GM21390 (cell line): ENCODE measurements at regions not wholly inside any gene's neighbourhood (a gene's known extent, or its start where the extent isn't known, plus 50 kb on each side); places are given as distances from the start of the nearest gene placed in this dataset.

ENCODE experiments used
- ATAC-seq: cut with Tn5 transposase; IDR thresholded peaks from one replicate; pipeline ENCODE4 v1.9.1; 2021; ENCODE audit not compliant: unreplicated experiment

DNA sequence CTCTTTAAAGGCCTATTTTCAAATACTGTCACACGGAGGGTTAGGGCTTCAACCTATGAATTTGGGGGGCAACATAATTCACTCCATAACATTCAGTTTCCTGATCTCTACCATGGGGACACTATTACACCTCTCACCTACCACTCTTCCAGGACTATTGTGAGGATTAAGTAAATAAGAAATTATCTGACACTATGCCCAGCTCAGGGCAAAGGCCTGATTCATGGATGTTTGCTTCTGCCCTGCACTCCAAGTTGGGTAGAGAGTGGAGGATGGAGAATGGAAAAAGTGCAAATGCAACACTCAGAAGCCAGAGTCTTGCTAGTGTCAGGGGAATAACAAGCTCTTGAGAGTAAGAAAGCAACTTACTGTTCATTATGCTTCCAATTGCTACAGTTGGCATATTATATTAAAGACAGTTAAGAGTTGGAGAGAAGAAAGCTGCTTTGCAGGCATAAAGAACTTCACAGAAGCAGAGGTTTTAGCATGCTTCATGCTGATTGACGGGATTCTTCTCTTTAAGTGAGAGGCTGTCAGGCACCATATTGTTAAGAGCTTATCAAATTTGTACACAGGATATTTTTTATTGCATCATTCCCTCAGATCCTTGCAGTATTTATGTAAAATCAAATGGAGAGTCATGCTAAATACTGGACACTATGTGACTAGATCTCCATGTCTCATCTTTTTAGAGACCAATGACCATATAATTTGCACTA lies 375.3 kb downstream of the VPS13C start:
- no peak for ATAC-seq

DNA sequence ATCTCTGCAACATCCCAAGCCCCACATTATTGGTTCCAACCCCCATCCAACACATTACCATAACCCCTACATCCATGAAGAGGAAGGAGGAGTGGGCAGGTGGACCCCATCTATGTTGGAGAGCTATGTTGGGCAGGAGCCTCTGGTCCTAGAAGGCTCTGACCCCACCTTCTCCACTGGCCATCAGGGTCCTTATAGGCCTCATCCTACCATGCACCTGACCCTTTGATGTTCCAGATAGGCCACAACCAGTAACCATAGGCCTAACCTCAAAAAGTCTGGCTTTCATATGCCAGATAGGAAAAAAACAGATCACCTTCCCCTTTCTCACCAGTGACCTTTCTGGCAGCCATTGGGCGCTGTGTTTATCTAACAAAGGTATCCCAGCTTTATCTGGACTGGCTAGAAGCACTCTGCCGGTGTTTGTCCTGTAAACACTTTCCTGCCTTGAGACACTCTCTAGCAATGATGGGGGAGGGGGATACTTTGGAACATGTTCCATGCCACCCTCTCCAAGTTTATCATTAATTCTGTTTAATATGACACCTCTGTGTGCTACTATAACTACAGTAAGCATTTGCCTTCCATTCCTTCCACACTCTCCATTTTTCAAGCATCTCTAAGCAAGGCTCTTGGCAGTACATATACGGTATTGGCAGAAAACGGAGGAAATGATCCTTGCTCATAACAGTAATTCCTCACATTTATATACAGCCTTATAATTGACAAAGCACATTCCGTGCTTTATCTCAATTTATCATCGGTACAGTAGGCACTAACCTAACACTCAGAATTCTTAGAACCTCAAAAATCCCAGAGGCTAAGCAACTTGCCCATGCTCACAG lies 377.1 kb downstream of the VPS13C start:
- no peak for ATAC-seq

DNA sequence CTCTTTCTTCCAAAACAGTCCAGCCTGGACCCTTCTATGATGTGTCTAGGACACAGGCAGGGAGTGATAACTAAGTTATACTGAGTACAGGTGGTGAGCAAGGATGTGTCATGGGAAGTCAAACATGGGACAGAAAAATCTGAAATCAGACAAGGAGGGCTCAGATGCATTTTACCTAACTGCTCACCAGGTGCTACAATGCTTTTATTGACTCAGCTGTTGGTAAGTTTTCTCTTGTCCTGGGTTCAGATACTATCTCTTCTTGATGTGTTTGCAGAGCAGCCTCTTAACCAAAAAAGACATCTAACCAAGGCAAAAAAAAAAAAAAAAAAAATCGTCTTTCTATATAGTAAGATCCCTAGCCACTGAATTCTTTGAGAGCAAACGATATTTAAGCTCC lies 378.6 kb downstream of the VPS13C start:
- ATAC-seq = no peak

DNA sequence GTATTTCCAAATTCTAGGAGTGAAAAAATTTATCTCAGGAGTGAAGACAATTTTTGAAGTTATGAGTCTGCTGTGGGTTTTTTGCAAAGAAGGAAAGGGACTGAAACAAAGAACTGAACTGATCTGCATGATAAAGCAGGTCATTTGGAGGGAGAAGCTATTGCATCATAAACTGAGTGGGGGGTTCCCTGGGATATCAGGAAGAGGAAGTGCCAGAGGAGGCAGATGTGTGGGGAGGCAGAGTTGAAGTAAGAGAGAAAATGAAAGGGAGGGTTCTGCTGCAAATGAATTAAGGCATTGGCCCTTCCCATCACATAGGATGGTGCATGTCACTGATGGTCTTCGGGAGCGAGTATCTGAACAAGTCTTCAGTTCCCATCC lies 379.2 kb downstream of the VPS13C start:
- ATAC-seq = no peak

DNA sequence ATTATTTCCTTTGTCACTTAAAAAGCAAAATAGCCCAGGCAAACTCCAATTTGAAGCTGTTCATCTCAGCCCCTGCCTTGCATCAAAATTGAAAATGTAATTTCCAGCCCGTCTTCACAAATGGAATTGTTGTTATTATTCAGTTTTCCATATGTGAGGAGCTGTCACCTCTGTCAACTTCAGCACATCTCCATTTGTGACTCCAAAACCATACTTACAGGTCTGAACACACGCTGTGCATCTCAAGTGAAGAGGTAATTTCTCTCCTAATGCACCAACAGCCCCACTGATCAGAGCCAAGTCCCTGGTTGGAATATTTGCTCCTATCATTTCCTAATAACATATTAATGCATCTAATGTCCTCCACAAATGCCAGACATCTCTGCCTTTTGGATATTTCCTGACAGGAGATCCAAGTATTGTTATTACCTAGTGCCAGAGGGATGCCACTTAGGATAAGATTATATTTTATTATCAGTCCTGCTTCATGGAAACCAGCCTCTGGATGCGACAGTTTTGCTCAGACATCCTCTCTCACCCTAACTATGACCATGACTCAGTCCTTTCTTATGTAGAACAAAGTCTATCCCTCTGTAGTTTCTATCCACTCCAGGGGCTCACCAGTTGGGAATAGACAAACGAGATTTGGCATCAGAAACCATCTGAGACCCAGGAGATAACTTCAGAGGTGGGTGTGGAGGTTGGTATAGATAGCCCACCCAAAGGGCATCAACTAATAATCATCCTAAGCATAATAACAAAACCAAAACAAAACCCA lies 379.8 kb downstream of the VPS13C start:
- no peak for ATAC-seq

DNA sequence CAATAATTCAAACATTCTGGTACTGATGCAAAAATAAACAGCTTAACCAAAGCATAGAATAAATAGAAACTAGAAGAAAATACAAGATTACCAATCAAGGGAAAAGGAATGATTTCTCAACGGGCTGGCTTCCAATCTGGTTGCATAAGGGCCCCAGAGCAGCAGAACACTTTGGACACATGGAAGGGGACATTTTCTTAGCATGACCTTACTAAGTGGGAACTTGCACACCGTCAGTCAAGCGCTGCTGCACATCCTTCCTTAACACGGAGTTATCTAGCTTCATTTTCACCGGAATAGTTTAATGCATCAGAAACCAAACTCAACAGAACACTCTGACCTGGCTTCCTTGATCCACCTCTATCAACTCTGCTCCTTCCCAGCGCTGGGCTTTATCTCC lies 388.5 kb downstream of the VPS13C start:
- no peak for ATAC-seq

DNA sequence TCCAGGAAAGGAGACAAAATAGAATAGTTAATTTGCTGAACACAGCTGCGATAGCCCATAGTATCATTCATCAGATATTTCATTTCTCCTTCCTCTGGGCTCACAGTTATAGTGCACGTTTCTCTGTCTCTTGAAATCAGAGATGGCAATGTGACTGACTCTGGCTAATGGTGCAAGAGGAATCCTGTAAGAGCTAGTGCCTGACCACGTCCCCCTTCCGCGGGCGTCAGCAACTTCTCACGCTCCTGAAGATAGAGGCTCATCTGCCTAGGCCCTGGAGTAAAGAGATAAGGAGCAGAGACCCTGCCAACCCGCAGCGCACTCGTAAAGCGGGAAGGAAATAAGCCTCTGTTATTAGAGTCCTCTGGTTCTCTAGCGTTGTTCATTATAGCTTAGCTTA lies 391.8 kb downstream of the VPS13C start:
- ATAC-seq = no peak

DNA sequence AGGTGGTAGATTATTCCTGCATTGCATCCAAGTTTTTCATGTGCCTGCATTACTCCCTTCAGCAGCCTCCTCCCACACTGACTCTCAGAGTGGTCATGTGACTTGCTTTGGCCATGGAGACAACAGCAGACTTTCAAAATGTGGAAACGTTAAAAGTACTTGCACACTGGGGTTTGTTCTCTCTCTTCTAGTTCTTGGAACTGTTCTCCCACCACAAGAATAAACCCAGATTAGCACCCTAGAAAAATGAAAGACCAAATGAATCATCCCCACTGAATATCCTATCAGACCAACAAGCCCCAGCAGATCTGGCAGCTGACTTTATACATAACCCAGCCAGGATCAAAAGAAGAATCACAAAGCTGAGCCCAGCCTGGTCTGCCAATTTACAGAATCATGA lies 398.5 kb downstream of the VPS13C start:
- ATAC-seq = no peak

DNA sequence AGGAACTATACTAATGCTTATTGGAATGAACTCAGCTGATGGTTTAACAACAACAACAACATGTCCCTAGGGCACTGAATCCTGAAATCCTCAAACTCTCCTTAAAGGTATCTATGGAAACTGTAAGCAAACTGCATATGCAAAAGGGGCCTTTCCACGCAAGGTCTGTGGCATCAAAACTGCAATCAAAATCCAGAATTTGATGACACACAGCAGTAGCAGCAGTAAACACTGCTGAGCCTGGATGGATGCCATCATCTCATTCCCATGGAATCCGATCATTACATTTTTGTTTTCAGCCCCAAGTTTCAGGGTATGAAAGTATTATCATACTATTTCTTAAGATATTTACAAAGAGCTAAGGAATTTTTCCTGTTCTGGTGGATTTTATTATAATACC lies 399.7 kb downstream of the VPS13C start:
- ATAC-seq = no peak

DNA sequence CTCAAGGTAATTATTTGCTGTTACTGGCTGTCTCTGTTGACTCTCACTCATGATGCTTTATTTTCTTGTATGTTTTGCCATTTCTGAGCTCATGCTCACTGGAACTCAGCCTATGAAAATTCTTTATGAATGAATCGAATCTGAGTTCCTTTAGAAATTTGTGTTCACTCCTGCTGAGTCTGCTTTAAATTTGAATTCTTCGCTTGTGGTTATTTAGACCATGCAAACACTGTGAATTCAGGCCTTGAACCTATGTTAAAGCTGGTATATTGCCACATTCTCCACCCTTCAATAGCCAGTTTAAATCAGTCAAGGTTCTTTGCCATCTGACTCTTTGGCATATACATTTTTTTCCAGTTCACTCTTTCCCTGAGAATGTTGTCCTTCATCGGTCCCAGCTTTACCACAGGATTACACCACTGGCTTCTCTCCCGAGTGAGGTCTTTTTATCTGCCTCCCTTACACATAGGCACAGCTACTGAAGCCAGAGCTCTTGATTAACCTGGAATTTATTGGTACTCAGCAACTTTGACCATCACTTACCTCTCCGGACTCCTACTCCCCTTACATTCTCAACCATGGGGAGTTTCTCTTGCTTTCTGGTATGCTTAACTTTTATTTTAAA lies 400.6 kb downstream of the VPS13C start:
- ATAC-seq = no peak

DNA sequence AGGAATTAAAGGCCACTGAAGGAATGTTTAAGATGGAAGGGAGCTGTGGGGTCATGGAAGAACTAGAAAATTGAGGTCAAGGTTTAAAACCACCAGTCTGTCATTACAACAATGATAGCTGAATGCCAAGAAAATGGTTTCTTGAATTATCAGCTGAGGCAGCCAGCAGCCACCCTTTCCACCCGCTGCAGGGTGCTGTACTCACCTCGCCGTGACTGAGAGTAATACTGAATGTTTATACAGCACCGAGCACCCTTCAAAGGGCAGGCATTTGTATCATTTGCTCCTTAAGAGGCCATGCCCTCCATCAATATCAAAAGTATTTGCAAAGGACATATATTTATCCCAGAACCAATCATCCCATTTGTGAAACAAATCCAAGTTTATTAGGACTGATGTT lies 402.8 kb downstream of the VPS13C start:
- ATAC-seq = no peak

DNA sequence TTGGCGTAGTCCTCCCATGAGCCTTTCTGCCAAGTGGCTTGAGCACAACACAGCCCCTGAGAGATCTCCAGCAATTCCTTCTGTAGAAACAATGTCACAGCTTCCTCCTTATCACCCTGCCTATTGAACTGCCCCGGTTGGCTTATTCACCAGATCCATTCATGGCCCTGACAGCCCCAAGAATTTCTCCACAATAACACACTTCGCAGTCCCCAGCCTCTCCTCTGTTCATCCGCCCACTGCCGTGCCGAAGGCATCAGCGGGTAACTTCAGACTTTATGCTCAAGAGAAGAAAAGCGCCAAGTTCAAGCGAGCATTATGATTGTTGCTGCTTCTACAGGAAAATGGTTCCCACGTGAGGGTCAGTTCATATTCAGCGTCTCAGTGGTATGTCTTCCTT lies 403.9 kb downstream of the VPS13C start:
- ATAC-seq = no peak

DNA sequence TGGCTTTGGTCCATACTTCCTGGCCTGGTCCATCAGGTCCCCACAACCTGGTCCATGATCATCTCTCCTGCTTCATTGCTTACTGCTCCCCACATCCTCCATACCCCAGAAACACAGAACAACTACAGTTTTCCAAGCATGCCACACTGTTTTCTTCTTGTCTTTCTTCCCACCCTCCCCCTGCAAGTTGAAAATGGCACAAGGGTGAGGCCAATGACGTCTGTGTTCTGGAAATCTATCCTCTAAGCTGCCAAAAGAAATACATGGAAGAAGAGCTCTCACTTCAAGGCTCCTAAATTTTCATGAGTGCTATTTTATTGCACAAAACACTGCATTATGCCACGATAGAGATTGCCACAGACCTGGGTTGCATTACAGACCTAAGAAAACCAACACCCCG lies 404.4 kb downstream of the VPS13C start:
- ATAC-seq = no peak

DNA sequence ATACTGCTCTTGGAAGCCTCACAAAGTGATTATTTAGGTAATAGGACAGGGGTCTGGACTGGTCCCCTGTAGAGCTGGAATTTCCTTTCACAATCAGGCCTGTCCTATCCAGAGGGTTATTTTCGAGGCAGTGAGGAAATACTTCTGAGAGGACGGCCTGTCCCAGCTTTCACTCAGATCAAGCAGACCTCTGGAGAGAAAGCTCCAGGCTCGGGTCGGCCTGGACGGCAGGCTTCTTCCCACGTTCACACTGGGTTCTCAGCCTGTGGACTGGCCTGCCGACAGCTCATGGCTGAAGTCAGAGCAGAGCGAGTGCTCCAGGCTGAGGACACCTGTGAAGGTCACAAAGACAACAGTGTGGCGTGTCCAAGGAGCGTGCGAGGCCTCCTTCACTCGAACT lies 405.3 kb downstream of the VPS13C start:
- no peak for ATAC-seq

DNA sequence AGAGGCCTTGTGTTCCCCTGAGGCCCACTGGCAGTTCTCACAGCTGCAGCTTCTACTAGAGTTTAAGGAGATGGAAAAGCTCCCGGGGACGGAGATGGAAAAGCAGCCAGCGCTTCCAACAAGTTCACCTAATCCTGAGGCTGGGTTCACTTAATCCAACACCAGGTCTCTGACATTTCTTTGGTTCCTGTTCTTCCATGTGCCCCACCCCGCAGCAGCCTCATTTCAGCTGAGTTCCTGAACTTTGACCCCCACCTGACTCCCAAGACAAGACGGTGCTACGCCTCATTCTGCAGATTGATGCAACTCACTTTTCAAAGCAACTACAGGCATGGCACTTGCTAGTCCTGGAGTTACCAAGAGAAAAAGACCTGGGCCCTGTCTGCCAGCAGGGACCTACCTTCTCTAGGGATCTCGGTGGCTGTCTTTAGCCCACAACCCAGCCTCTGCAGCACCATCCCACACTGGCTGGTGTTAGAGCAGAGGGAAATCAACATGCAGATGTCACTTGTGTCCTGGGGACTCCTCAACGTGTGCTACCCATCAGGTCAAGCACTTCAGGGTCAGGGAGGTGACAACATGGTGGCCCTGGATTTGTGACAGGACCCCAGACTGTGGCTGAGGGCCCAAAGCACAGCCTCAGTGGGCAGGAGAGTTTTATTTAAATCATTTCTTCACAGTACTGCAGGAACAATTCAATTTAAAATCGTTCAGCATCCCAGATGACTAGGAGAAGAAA lies 406.1 kb downstream of the VPS13C start:
- ATAC-seq = no peak

DNA sequence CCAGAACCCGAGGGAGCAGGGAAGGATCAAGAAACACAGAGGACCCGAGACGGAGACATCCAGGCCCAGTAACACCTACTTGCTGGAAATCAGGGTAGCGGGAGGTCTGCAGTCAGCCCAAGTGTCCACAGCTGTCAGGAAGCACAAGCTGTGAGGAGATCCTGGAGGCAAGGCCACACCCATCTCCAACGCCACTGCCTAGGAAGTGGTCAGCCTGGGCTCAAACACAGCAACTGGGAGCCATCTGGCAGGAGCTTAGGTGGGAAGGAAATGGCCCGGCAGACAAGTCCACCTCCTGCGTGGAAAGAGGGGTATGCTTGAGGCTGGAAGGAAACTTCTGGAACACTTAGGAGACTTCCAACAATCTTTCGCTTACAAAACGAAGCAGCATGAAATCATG lies 407.1 kb downstream of the VPS13C start:
- ATAC-seq = no peak

DNA sequence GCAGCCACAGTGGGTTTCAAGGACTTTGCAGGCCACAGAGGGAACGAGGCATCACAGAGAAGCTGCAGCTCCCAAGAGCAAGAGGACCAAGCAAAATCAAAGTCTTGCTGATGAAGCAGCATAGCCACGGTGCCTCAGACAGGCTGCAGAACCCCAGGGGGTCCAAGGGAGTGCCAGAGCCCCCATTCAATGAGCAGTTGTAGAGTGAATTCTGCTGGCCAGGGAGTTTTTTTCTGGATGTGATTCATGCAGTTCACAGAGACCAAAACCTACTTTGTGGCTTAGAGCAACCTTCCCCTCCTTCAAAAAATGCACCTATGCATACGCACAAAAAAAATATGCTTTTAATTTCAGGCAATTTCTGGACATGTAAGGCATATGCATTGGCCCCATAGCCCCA lies 409.0 kb downstream of the VPS13C start:
- ATAC-seq = no peak

DNA sequence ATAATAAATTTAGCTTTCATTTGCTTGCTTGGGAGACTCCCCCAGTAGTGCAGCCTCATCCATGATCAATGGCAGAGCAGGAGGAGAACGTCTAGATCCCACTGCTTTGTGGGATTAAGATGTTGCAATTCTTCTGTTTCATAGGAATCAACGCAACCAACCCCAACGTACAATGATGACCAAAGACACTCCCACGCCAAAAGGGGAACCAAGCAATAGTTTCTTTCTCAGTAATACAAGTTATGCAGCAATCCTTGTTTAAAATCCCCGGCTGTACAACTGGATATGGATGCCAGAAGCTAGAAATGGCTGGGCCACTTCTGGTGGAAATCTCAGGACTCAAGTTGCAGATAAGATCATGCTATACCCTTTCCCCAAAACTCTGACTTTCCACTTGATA lies 411.2 kb downstream of the VPS13C start:
- ATAC-seq = no peak

DNA sequence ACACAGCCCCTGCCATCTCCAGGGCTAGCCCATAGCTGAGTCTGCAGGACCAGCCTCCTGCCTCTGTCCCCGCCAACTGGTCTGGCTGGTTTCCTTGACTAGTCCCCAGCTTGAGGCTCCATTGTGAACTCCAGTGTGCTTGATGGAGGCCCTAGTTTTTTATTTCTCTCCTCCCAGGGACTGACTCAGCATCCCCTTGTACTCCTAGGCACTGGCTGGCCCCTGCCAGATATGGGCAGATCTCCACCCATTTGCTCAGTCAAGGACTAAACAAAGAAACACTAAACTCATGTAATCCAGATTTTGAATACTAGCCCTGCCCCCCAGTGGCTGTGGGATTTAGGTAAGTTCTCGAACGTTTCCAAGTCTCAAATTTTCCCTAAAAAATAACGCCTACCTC lies 415.4 kb upstream of the RORA start:
- no peak for ATAC-seq

DNA sequence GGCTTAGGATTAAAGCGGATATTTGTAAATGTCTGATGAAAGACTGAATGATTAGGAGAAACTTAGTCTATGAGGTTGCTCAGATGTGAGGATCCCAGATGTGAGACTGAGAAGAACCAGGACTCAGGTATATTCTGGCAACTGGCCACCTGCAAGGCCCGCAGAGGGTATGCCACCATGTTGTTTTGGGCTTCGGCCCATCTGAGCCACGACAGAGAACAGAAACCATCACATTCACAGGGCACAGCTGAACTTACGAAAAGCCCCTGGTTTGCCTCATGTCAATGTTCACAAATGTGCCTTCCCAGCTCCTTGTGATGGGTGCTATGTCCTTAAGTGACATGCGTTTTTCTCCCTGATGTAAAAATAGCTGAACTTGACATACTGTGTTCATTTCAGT lies 412.5 kb upstream of the RORA start:
- ATAC-seq = no peak

DNA sequence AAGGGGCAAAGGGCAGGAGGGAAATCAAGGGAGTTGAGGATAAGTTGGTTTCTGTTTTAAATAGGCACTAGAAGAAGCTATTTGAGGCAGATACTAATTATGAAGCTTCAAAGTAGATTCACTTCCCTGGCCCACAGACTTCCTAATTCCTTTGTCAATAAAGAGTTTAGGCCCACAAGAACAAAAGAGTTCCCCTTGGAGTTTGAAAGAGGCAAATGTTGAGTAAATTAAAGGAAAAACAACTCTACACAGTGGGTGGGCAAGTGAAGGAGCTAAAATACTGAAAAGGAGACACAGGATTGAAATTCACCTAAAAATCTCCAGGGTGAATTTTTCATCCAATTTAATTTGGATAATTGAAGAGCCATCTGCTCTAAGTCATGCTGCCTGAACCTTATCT lies 411.7 kb upstream of the RORA start:
- ATAC-seq = no peak
